H9 (cell line): ENCODE measurements at regions not wholly inside any gene's neighbourhood (a gene's known extent, or its start where the extent isn't known, plus 50 kb on each side); places are given as distances from the start of the nearest gene placed in this dataset.

Experiments used
- DNase-seq: peaks from one replicate; pipeline ENCODE4 v3.0.0-alpha.2; 2017
- H2AFZ ChIP-seq: one replicate; pipeline ENCODE4 v1.6.1; 2013; ENCODE audit warnings: mild to moderate bottlenecking, low read length, control low read depth, moderate library complexity
- H2AK5ac ChIP-seq: 2 replicates; pipeline ENCODE4 v1.6.1; 2013; ENCODE audit warnings: low read length, control low read depth, mixed read lengths; ENCODE audit not compliant: insufficient read length
- H2BK120ac ChIP-seq: one replicate; pipeline ENCODE4 v1.6.1; 2013; ENCODE audit warnings: low read depth, mild to moderate bottlenecking, low read length, control low read depth, inconsistent platforms; ENCODE audit not compliant: poor library complexity, severe bottlenecking
- H2BK12ac ChIP-seq: 2 replicates; pipeline ENCODE4 v1.6.1; 2013; ENCODE audit warnings: low read length, control low read depth, mixed read lengths, low read depth; ENCODE audit not compliant: insufficient read length
- H2BK15ac ChIP-seq: 2 replicates; pipeline ENCODE4 v1.6.1; 2013; ENCODE audit warnings: low read depth, low read length, control low read depth
- H2BK20ac ChIP-seq: one replicate; pipeline ENCODE4 v1.6.1; 2013; ENCODE audit warnings: low read depth, mild to moderate bottlenecking, low read length, control low read depth, inconsistent platforms; ENCODE audit not compliant: poor library complexity, severe bottlenecking
- H2BK5ac ChIP-seq: 2 replicates; pipeline ENCODE4 v1.6.1; 2013; ENCODE audit warnings: low read length, control low read depth, mixed read lengths; ENCODE audit not compliant: insufficient read length
- H3K14ac ChIP-seq: 2 replicates; pipeline ENCODE4 v1.6.1; 2013; ENCODE audit warnings: low read length, control low read depth; ENCODE audit not compliant: insufficient read depth
- H3K18ac ChIP-seq: 2 replicates; pipeline ENCODE4 v1.6.1; 2013; ENCODE audit warnings: low read depth, mild to moderate bottlenecking, mixed read lengths, low read length, control low read depth; ENCODE audit not compliant: insufficient read length
- H3K23ac ChIP-seq: 2 replicates; pipeline ENCODE4 v1.6.1; 2013; ENCODE audit warnings: low read length, control low read depth, mixed read lengths, low read depth; ENCODE audit not compliant: insufficient read length
- H3K23me2 ChIP-seq: 2 replicates; pipeline ENCODE4 v1.6.1; 2013; ENCODE audit warnings: low read depth, mild to moderate bottlenecking, mixed read lengths, low read length, control low read depth; ENCODE audit not compliant: insufficient read length, poor library complexity, severe bottlenecking
- H3K27ac ChIP-seq: 2 replicates; pipeline ENCODE4 v1.5.1; 2013; ENCODE audit warnings: low read length, control low read depth, mixed read lengths, low read depth; ENCODE audit not compliant: insufficient read length
- H3K27me3 ChIP-seq: 2 replicates; pipeline ENCODE4 v1.6.1; 2013; ENCODE audit warnings: low read length, control low read depth, inconsistent platforms; ENCODE audit not compliant: insufficient read depth
- H3K4ac ChIP-seq: 2 replicates; pipeline ENCODE4 v1.6.1; 2013; ENCODE audit warnings: low read depth, mild to moderate bottlenecking, control low read depth, inconsistent platforms, low read length, moderate library complexity
- H3K4me1 ChIP-seq: 2 replicates; pipeline ENCODE4 v1.6.1; 2013; ENCODE audit warnings: low read length, control low read depth, inconsistent platforms; ENCODE audit not compliant: insufficient read depth
- H3K4me2 ChIP-seq: 2 replicates; pipeline ENCODE4 v1.6.1; 2013; ENCODE audit warnings: low read length, control low read depth, mixed read lengths; ENCODE audit not compliant: insufficient read length, insufficient read depth
- H3K56ac ChIP-seq: 2 replicates; pipeline ENCODE4 v1.6.1; 2013; ENCODE audit warnings: low read depth, mild to moderate bottlenecking, mixed read lengths, low read length, control low read depth; ENCODE audit not compliant: insufficient read length
- H3K79me1 ChIP-seq: 2 replicates; pipeline ENCODE4 v1.6.1; 2013; ENCODE audit warnings: low read depth, mild to moderate bottlenecking, moderate library complexity, low read length, control low read depth, inconsistent platforms; ENCODE audit not compliant: insufficient read depth, poor library complexity, severe bottlenecking
- H3K79me2 ChIP-seq: 2 replicates; pipeline ENCODE4 v1.6.1; 2013; ENCODE audit warnings: low read length, control low read depth, inconsistent platforms; ENCODE audit not compliant: insufficient read depth
- H3K9ac ChIP-seq: 2 replicates; pipeline ENCODE4 v1.6.1; 2013; ENCODE audit warnings: low read length, control low read depth, mixed read lengths; ENCODE audit not compliant: insufficient read length; ENCODE audit errors: extremely low read depth
- H3K9me3 ChIP-seq: one replicate; pipeline ENCODE4 v1.6.1; 2013; ENCODE audit warnings: low read depth, low read length, inconsistent platforms; ENCODE audit not compliant: control insufficient read depth
- H3T11ph ChIP-seq: one replicate; pipeline ENCODE4 v1.6.1; 2013; ENCODE audit warnings: mild to moderate bottlenecking, low read length, control low read depth, inconsistent platforms
- H4K20me1 ChIP-seq: one replicate; pipeline ENCODE4 v1.6.1; 2013; ENCODE audit not compliant: control insufficient read depth, insufficient read length, insufficient read depth
- H4K5ac ChIP-seq: 2 replicates; pipeline ENCODE4 v1.6.1; 2013; ENCODE audit warnings: low read depth, mild to moderate bottlenecking, mixed read lengths, low read length, control low read depth; ENCODE audit not compliant: insufficient read length
- H4K8ac ChIP-seq: replicated peaks from 2 replicates; pipeline ENCODE4 v1.6.1; 2013; ENCODE audit warnings: low read length, control low read depth, mixed read lengths, low read depth; ENCODE audit not compliant: insufficient read length
- H4K91ac ChIP-seq: 2 replicates; pipeline ENCODE4 v1.6.1; 2013; ENCODE audit warnings: low read depth, mild to moderate bottlenecking, moderate library complexity, mixed read lengths, low read length, control low read depth; ENCODE audit not compliant: insufficient read length
- H3K27ac Mint-ChIP-seq, 3 experiments: 2 replicates in 2 of 3; 3 replicates in 1 of 3; pipeline ENCODE4 v1.8.0; 2020 to 2021; ENCODE audit warnings: mixed read lengths in 3 of 3, mild to moderate bottlenecking in 1 of 3, moderate library complexity in 1 of 3
- H3K27me3 Mint-ChIP-seq: 2 replicates; pipeline ENCODE4 v1.8.0; 2021; ENCODE audit warnings: low read depth, mild to moderate bottlenecking, moderate library complexity, mixed read lengths
- H3K36me3 Mint-ChIP-seq, 3 experiments: 2 replicates in 2 of 3; 3 replicates in 1 of 3; pipeline ENCODE4 v1.8.0; 2020 to 2021; ENCODE audit warnings: low read depth in 3 of 3, mixed read lengths in 3 of 3; ENCODE audit not compliant: insufficient read depth in 1 of 3
- H3K4me1 Mint-ChIP-seq, 2 experiments: 2 replicates each; pipeline ENCODE4 v1.8.0; 2020; ENCODE audit warnings: mixed read lengths in 2 of 2
- H3K4me3 Mint-ChIP-seq, 2 experiments: 2 replicates in 1 of 2; 3 replicates in 1 of 2; pipeline ENCODE4 v1.8.0; 2020 to 2021; ENCODE audit warnings: mild to moderate bottlenecking in 2 of 2, mixed read lengths in 2 of 2, moderate library complexity in 1 of 2
- H3K9me3 Mint-ChIP-seq, 2 experiments: 2 replicates in 1 of 2; 3 replicates in 1 of 2; pipeline ENCODE4 v1.8.0; 2020; ENCODE audit warnings: mild to moderate bottlenecking in 2 of 2, mixed read lengths in 2 of 2, moderate library complexity in 1 of 2
- CTCF ChIP-seq: fragments of 200-600 bp; sonication (generic); conservative IDR thresholded peaks from 3 replicates; pipeline ENCODE4 v1.8.0; 2021; ENCODE audit warnings: antibody characterized with exemption, mild to moderate bottlenecking
- WGBS: extraction: QIAGEN DNeasy Blood & Tissue Kit; methylation state at CpG from one replicate; pipeline ENCODE4 v1.1.7; 2013; ENCODE audit warnings: missing lambda C conversion rate, low lambda C conversion rate, mixed read lengths; ENCODE audit not compliant: insufficient read length; ENCODE audit errors: extremely low coverage; 5-methylcytosine and 5-hydroxymethylcytosine counted together

- Histone ChIP-seq H2BK12ac (no peak overlapping the region), H2AFZ (no peak overlapping the region), H4K20me1 (no peaks in the 10 kb centered on the region), H2BK15ac (no peak overlapping the region), H2BK20ac (no peak overlapping the region), H3T11ph (no peak overlapping the region), H3K4ac (no peak overlapping the region), H3K56ac (no peak overlapping the region), H3K4me2 (no peak overlapping the region), H3K23ac (no peak overlapping the region), H4K5ac (no peak overlapping the region), H3K9me3 (no peaks in the 10 kb centered on the region), H3K27me3 (no peaks in the 10 kb centered on the region), H4K91ac (no peak overlapping the region), H3K79me2 (no peaks in the 10 kb centered on the region), H3K14ac (no peak overlapping the region), H2BK120ac (no peak overlapping the region), H3K4me1 (no peaks in the 10 kb centered on the region), H3K23me2 (no peaks in the 10 kb centered on the region), H2BK5ac (no peak overlapping the region), H3K27ac (no peak overlapping the region), H4K8ac (no peak overlapping the region), H3K18ac (no peak overlapping the region), H3K79me1 (no peaks in the 10 kb centered on the region), H3K9ac (no peak overlapping the region), H2AK5ac (no peak overlapping the region)
- no peak for DNase-seq
- no peaks in the 10 kb centered on the region for H3K9me3 Mint-ChIP-seq
- no peak overlapping the region for H3K4me3 Mint-ChIP-seq
- no peak for TF ChIP-seq CTCF
- no CpG with 5 or more reads among the region's 3 CpGs for WGBS
- no peaks in the 10 kb centered on the region for H3K36me3 Mint-ChIP-seq
- peaks cover 2% of the 10 kb centered on the region; the same call in 1 of the 2 replicates for H3K27me3 Mint-ChIP-seq
- H3K4me1 Mint-ChIP-seq, result no peaks in the 10 kb centered on the region
- no peak overlapping the region for H3K27ac Mint-ChIP-seq
Measured at GRCh38 chr6:104218116-104218515, 641.6 kb downstream of the HACE1 start.
